H9 (cell line): ENCODE measurements at regions not wholly inside any gene's neighbourhood (a gene's known extent, or its start where the extent isn't known, plus 50 kb on each side); places are given as distances from the start of the nearest gene placed in this dataset.

Experiments
- DNase-seq: peaks from one replicate; pipeline ENCODE4 v3.0.0-alpha.2; 2017
- H2AFZ ChIP-seq: one replicate; pipeline ENCODE4 v1.6.1; 2013; ENCODE audit warnings: mild to moderate bottlenecking, low read length, control low read depth, moderate library complexity
- H2AK5ac ChIP-seq: 2 replicates; pipeline ENCODE4 v1.6.1; 2013; ENCODE audit warnings: low read length, control low read depth, mixed read lengths; ENCODE audit not compliant: insufficient read length
- H2BK120ac ChIP-seq: one replicate; pipeline ENCODE4 v1.6.1; 2013; ENCODE audit warnings: low read depth, mild to moderate bottlenecking, low read length, control low read depth, inconsistent platforms; ENCODE audit not compliant: poor library complexity, severe bottlenecking
- H2BK12ac ChIP-seq: 2 replicates; pipeline ENCODE4 v1.6.1; 2013; ENCODE audit warnings: low read length, control low read depth, mixed read lengths, low read depth; ENCODE audit not compliant: insufficient read length
- H2BK15ac ChIP-seq: 2 replicates; pipeline ENCODE4 v1.6.1; 2013; ENCODE audit warnings: low read depth, low read length, control low read depth
- H2BK20ac ChIP-seq: one replicate; pipeline ENCODE4 v1.6.1; 2013; ENCODE audit warnings: low read depth, mild to moderate bottlenecking, low read length, control low read depth, inconsistent platforms; ENCODE audit not compliant: poor library complexity, severe bottlenecking
- H2BK5ac ChIP-seq: 2 replicates; pipeline ENCODE4 v1.6.1; 2013; ENCODE audit warnings: low read length, control low read depth, mixed read lengths; ENCODE audit not compliant: insufficient read length
- H3K14ac ChIP-seq: 2 replicates; pipeline ENCODE4 v1.6.1; 2013; ENCODE audit warnings: low read length, control low read depth; ENCODE audit not compliant: insufficient read depth
- H3K18ac ChIP-seq: 2 replicates; pipeline ENCODE4 v1.6.1; 2013; ENCODE audit warnings: low read depth, mild to moderate bottlenecking, mixed read lengths, low read length, control low read depth; ENCODE audit not compliant: insufficient read length
- H3K23ac ChIP-seq: 2 replicates; pipeline ENCODE4 v1.6.1; 2013; ENCODE audit warnings: low read length, control low read depth, mixed read lengths, low read depth; ENCODE audit not compliant: insufficient read length
- H3K23me2 ChIP-seq: 2 replicates; pipeline ENCODE4 v1.6.1; 2013; ENCODE audit warnings: low read depth, mild to moderate bottlenecking, mixed read lengths, low read length, control low read depth; ENCODE audit not compliant: insufficient read length, poor library complexity, severe bottlenecking
- H3K27ac ChIP-seq: 2 replicates; pipeline ENCODE4 v1.5.1; 2013; ENCODE audit warnings: low read length, control low read depth, mixed read lengths, low read depth; ENCODE audit not compliant: insufficient read length
- H3K27me3 ChIP-seq: 2 replicates; pipeline ENCODE4 v1.6.1; 2013; ENCODE audit warnings: low read length, control low read depth, inconsistent platforms; ENCODE audit not compliant: insufficient read depth
- H3K4ac ChIP-seq: 2 replicates; pipeline ENCODE4 v1.6.1; 2013; ENCODE audit warnings: low read depth, mild to moderate bottlenecking, control low read depth, inconsistent platforms, low read length, moderate library complexity
- H3K4me1 ChIP-seq: 2 replicates; pipeline ENCODE4 v1.6.1; 2013; ENCODE audit warnings: low read length, control low read depth, inconsistent platforms; ENCODE audit not compliant: insufficient read depth
- H3K4me2 ChIP-seq: 2 replicates; pipeline ENCODE4 v1.6.1; 2013; ENCODE audit warnings: low read length, control low read depth, mixed read lengths; ENCODE audit not compliant: insufficient read length, insufficient read depth
- H3K56ac ChIP-seq: 2 replicates; pipeline ENCODE4 v1.6.1; 2013; ENCODE audit warnings: low read depth, mild to moderate bottlenecking, mixed read lengths, low read length, control low read depth; ENCODE audit not compliant: insufficient read length
- H3K79me1 ChIP-seq: 2 replicates; pipeline ENCODE4 v1.6.1; 2013; ENCODE audit warnings: low read depth, mild to moderate bottlenecking, moderate library complexity, low read length, control low read depth, inconsistent platforms; ENCODE audit not compliant: insufficient read depth, poor library complexity, severe bottlenecking
- H3K79me2 ChIP-seq: 2 replicates; pipeline ENCODE4 v1.6.1; 2013; ENCODE audit warnings: low read length, control low read depth, inconsistent platforms; ENCODE audit not compliant: insufficient read depth
- H3K9ac ChIP-seq: 2 replicates; pipeline ENCODE4 v1.6.1; 2013; ENCODE audit warnings: low read length, control low read depth, mixed read lengths; ENCODE audit not compliant: insufficient read length; ENCODE audit errors: extremely low read depth
- H3K9me3 ChIP-seq: one replicate; pipeline ENCODE4 v1.6.1; 2013; ENCODE audit warnings: low read depth, low read length, inconsistent platforms; ENCODE audit not compliant: control insufficient read depth
- H3T11ph ChIP-seq: one replicate; pipeline ENCODE4 v1.6.1; 2013; ENCODE audit warnings: mild to moderate bottlenecking, low read length, control low read depth, inconsistent platforms
- H4K20me1 ChIP-seq: one replicate; pipeline ENCODE4 v1.6.1; 2013; ENCODE audit not compliant: control insufficient read depth, insufficient read length, insufficient read depth
- H4K5ac ChIP-seq: 2 replicates; pipeline ENCODE4 v1.6.1; 2013; ENCODE audit warnings: low read depth, mild to moderate bottlenecking, mixed read lengths, low read length, control low read depth; ENCODE audit not compliant: insufficient read length
- H4K8ac ChIP-seq: replicated peaks from 2 replicates; pipeline ENCODE4 v1.6.1; 2013; ENCODE audit warnings: low read length, control low read depth, mixed read lengths, low read depth; ENCODE audit not compliant: insufficient read length
- H4K91ac ChIP-seq: 2 replicates; pipeline ENCODE4 v1.6.1; 2013; ENCODE audit warnings: low read depth, mild to moderate bottlenecking, moderate library complexity, mixed read lengths, low read length, control low read depth; ENCODE audit not compliant: insufficient read length
- H3K27ac Mint-ChIP-seq, 3 experiments: 2 replicates in 2 of 3; 3 replicates in 1 of 3; pipeline ENCODE4 v1.8.0; 2020 to 2021; ENCODE audit warnings: mixed read lengths in 3 of 3, mild to moderate bottlenecking in 1 of 3, moderate library complexity in 1 of 3
- H3K27me3 Mint-ChIP-seq: 2 replicates; pipeline ENCODE4 v1.8.0; 2021; ENCODE audit warnings: low read depth, mild to moderate bottlenecking, moderate library complexity, mixed read lengths
- H3K36me3 Mint-ChIP-seq, 3 experiments: 2 replicates in 2 of 3; 3 replicates in 1 of 3; pipeline ENCODE4 v1.8.0; 2020 to 2021; ENCODE audit warnings: low read depth in 3 of 3, mixed read lengths in 3 of 3; ENCODE audit not compliant: insufficient read depth in 1 of 3
- H3K4me1 Mint-ChIP-seq, 2 experiments: 2 replicates each; pipeline ENCODE4 v1.8.0; 2020; ENCODE audit warnings: mixed read lengths in 2 of 2
- H3K4me3 Mint-ChIP-seq, 2 experiments: 2 replicates in 1 of 2; 3 replicates in 1 of 2; pipeline ENCODE4 v1.8.0; 2020 to 2021; ENCODE audit warnings: mild to moderate bottlenecking in 2 of 2, mixed read lengths in 2 of 2, moderate library complexity in 1 of 2
- H3K9me3 Mint-ChIP-seq, 2 experiments: 2 replicates in 1 of 2; 3 replicates in 1 of 2; pipeline ENCODE4 v1.8.0; 2020; ENCODE audit warnings: mild to moderate bottlenecking in 2 of 2, mixed read lengths in 2 of 2, moderate library complexity in 1 of 2
- CTCF ChIP-seq: fragments of 200-600 bp; sonication (generic); conservative IDR thresholded peaks from 3 replicates; pipeline ENCODE4 v1.8.0; 2021; ENCODE audit warnings: antibody characterized with exemption, mild to moderate bottlenecking
- WGBS: extraction: QIAGEN DNeasy Blood & Tissue Kit; methylation state at CpG from one replicate; pipeline ENCODE4 v1.1.7; 2013; ENCODE audit warnings: missing lambda C conversion rate, low lambda C conversion rate, mixed read lengths; ENCODE audit not compliant: insufficient read length; ENCODE audit errors: extremely low coverage; 5-methylcytosine and 5-hydroxymethylcytosine counted together

DNA sequence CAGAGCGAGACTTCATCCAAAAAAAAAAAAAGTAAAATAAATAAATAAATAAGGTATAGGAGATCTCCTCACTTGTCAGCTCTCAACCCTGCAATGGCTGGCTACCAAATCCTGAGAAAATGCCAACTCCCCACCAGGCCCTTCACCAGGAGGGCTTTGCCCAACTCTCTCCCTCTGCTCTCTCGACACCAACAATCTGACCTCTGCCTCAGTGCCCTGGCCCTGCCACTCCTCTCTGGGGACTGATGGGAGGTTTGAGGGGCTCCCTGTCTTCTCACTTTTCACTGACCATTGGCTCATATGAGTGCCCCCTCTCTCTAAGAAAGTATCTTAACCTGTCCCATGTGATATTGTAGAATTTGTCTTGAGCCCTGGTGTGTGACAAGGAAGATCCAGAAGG is 52.6 kb upstream of the SH3PXD2B start:
- DNase-seq: peak; percentile 8
- H3K18ac ChIP-seq: no peak overlapping the region
- H2BK120ac ChIP-seq: no peak overlapping the region
- Mint-ChIP-seq H3K27me3 (peaks cover 36% of the 10 kb centered on the region), H3K9me3 (peaks cover 7 to 12% of the 10 kb centered on the region in 2 experiments), H3K27ac (no peak overlapping the region), H3K4me3 (no peak overlapping the region), H3K4me1 (peaks cover 5 to 21% of the 10 kb centered on the region in 2 experiments), H3K36me3 (peaks cover 0 to 5% (median 3%) of the 10 kb centered on the region in 3 experiments; a peak in 5 of 7 replicates)
- H3K9ac ChIP-seq: no peak overlapping the region
- H3K4me1 ChIP-seq: no peaks in the 10 kb centered on the region
- no peaks in the 10 kb centered on the region for H3K79me2 ChIP-seq
- H4K20me1 ChIP-seq: no peaks in the 10 kb centered on the region
- no peaks in the 10 kb centered on the region for H3K9me3 ChIP-seq
- H3K27me3 ChIP-seq: no peaks in the 10 kb centered on the region
- H3K4me2 ChIP-seq: no peak overlapping the region
- no peaks in the 10 kb centered on the region for H3K23me2 ChIP-seq
- H3K56ac ChIP-seq: no peak overlapping the region
- WGBS: no CpG with 5 or more reads among the region's 2 CpGs
- H4K8ac ChIP-seq: no peak overlapping the region
- no peak overlapping the region for H2BK5ac ChIP-seq
- no peak for TF ChIP-seq CTCF
- no peak overlapping the region for H3K14ac ChIP-seq
- H2BK12ac ChIP-seq: no peak overlapping the region
- no peak overlapping the region for H2BK20ac ChIP-seq
- no peaks in the 10 kb centered on the region for H3K79me1 ChIP-seq
- no peak overlapping the region for H4K91ac ChIP-seq
- no peak overlapping the region for H3K27ac ChIP-seq
- H2BK15ac ChIP-seq: no peak overlapping the region
- H3K23ac ChIP-seq: no peak overlapping the region
- no peak overlapping the region for H2AK5ac ChIP-seq
- H3K4ac ChIP-seq: no peak overlapping the region
- no peak overlapping the region for H3T11ph ChIP-seq
- H4K5ac ChIP-seq: no peak overlapping the region
- H2AFZ ChIP-seq: no peak overlapping the region
